SU-DHL-6 (cell line): ENCODE measurements at regions not wholly inside any gene's neighbourhood (a gene's known extent, or its start where the extent isn't known, plus 50 kb on each side); places are given as distances from the start of the nearest gene placed in this dataset.

Experiments used
- CTCF ChIP-seq: fragments of 200-600 bp; sonication (generic); IDR thresholded peaks from one replicate; pipeline ENCODE4 v1.5.1; 2017; ENCODE audit warnings: antibody characterized with exemption, mild to moderate bottlenecking, low read length, moderate library complexity; ENCODE audit not compliant: insufficient read depth, poor library complexity, severe bottlenecking
- EZH2phosphoT487 ChIP-seq: fragments of 200-600 bp; sonication (generic), shearing (Covaris generic); conservative IDR thresholded peaks from 2 replicates; pipeline ENCODE4 v1.6.1; 2018; ENCODE audit warnings: mild to moderate bottlenecking, antibody characterized with exemption, low read length, moderate library complexity, mixed read lengths

GRCh38 chr2:120947982-120948661 lies 212.5 kb downstream of the GLI2 start:
- TF ChIP-seq CTCF, result no peak
- TF ChIP-seq EZH2phosphoT487, result no peak
